Hematopoietic multipotent progenitor cell treated with erythropoietin and hydrocortisone succinate and interleukin-3 and kit ligand, for 15 days (in vitro differentiated cells): ENCODE measurements at regions not wholly inside any gene's neighbourhood (a gene's known extent, or its start where the extent isn't known, plus 50 kb on each side); places are given as distances from the start of the nearest gene placed in this dataset.

ENCODE experiments used
- DNase-seq: peaks from one replicate; pipeline ENCODE4 v3.0.0-alpha.2; 2015; ENCODE audit warnings: low spot score

DNA sequence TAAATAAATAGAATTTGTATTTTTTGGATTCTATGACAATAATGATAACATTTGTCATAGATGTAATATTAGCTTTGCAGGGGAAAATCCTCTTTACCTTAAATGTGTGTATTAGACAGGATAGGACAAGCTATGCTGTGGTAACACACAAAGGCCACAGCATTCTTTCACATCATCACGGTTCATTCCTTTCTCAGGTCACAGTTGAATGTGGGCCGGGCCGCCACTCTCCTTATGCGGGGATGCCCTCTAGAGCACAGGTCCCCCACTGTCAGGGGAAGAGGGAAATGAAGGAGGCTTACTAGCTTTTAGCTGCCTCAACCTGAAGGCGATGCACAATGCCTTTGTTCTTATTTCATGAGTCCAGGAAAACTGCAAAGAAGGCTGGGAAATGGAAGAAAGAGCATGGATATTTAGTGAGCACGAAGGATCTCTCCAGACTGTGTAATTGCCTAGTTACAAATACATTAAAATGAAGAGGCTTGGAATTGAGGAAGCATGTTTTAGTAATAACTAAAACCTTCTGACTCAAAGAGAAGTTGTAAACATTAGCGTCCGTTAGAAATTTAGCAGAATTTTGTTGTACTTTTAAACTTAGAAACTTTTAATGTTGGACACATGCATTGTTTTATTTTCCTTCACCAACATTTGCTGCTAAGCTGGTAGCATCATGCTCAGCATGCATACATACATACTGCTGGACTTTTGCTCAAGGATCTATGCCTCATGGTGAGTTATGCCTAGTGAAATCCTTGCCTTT is 248.9 kb upstream of the FOXQ1 start:
- DNase-seq: no peak

DNA sequence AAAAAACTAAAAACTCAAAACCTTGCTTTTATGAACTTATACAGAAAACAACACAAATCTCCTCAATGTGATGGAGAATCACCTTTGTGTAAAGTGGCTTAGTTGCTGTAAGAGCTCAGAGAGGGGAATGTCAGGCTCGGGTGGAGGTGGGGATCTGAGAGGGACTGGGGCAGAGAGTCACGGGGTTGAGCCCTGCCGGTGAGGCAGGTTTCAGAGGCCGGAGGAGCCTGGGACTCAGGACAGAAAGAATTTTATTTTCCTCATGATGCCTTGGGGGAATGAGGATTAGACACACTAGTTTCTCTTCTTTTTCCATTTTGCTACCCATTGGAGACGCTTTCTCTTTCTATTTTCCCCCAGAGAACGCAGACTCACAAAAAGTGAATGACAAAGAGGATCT is 252.3 kb upstream of the FOXQ1 start:
- DNase-seq: no peak

DNA sequence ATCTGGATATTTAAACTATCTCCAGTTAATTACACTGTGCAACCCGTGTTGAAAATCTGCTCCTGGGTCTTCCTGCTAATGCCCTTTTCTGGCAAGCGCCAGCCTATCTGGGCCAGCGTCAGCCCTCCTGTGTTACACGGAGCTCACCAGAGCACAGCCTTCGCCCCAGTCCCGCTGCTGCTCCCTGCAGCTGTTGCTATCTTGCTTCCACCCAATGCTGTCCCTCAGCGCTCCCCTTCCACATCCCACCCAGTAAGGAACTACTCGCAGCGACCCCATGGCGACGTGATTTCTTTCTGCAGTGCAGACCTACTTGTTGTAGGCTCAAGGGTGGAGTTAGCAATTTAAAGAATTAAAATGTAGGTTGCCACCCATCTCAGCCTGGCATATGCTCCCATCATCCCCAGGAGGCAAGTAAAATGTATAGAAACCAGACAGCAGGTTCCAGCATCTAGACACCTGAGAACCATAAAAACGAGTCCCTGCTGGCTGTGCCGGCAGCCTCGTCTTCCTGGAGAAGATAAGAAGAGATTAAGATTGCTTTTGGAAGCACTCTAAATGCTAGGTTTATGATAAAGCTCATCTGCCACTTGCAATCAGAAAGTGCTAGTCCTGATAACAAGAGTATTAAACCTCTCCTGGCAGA is 254.3 kb upstream of the FOXQ1 start:
- no peak for DNase-seq

DNA sequence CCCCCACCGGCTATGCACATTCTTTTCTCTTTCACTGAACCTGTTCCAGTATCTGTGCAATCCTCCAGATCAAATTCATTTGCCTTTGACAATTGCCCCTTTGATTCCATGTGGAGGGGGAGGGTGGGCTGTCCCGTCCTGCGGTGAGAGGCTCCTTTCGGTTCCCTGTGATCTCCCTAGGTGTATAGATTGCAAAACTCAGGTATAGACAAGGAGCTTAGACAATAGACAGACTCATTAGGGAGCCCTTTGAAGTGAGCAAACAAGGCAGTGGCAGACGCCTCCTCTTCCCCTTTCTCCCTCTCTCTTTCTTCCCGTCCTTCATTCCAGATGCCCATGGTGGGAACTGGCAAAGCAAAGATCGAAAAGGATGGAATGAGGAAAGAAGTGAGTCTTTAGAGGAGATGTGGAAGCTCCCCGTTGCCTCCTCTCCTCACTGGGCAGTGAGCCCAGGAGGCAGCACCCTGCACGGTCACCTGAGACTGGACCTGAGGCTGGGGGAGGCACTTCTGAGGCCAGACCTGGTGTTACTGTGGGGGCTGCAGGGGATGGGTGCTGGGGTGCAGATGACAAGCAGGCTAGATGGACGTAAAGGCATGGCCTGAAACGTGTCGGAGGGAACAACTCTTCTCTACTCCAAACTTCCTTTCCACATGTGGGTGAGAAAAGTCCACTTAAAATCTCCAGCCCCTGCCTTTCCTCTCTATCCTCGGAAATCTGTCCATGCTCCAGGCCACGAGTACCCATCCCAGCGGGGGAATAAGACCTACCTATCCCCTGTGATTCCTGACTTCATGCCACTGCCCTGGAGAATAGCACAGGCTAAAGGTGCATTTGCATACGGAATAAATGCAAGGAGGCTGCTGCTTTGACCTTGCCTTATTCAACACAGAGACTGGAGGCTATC is 256.6 kb upstream of the FOXQ1 start:
- DNase-seq: no peak

DNA sequence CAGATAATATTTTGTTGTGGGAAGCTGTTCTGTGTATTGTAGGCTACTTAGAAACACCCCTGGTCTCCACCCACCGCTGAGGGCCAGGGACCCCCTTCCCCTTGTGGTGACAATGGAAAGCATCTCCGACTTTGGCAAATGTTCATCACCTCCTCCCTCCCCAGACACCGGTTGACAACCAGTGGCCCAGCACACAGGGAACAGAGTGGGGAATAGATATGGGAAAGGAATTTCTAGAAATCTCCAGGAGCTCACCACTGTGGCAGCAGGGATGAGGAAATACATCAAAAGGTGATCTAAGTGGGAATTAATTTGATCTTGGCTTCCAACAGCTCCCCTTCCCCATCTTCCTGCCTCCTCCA is 257.3 kb upstream of the FOXQ1 start:
- DNase-seq: no peak

DNA sequence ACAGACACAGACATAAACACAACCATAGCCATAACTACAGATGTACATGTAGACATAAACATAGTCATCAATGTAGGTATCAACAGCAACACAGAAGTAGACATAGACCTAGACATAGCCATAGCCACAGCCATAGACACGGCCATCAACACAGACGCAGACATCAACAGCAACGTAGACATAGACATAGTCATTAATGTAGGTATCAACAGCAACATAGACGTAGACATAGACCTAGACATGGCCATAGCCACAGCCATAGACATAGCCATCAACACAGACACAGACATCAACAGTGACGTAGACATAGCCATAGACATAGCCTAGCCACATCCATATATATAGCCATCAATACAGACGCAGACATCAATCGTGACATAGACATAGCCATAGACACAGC is 258.3 kb upstream of the FOXQ1 start:
- no peak for DNase-seq

DNA sequence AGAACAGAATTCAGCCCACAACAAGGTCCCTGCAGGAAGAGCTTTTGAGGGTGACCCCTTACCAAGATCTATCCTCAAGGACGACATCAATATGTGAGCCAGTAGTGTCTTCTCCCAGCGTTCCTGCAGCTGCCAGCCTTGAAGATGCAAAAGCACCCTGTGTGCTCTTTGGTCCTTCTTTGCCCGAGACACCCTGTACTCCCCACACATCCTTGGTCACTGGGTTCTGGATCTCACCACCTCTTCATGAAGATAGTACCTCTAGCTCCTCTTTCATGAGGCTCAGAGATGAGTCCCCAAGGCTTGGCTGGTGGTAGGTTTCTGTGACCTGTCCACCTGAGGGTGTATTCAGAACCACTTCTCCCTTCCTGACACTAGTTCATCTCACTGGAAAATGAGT is 259.6 kb upstream of the FOXQ1 start:
- DNase-seq: no peak

DNA sequence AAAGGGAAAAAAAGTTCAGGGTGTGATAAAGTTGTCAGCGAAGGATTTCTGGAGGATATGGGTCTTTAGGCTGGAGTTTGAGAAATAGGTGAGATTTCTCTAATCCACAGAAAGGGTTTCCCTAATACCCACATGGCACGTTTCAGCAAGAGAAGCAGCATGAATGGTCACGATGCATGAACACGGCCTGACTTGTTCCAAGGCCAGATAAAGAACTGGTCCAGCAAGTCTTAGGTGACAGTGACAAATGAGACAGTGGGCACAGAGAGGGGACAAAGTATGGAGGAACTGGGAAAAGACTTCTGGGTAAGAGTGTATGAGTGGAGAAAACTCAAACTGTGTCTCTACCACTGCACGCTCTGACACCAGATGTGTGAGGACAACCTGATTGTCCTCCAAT is 262.0 kb upstream of the FOXQ1 start:
- no peak for DNase-seq

DNA sequence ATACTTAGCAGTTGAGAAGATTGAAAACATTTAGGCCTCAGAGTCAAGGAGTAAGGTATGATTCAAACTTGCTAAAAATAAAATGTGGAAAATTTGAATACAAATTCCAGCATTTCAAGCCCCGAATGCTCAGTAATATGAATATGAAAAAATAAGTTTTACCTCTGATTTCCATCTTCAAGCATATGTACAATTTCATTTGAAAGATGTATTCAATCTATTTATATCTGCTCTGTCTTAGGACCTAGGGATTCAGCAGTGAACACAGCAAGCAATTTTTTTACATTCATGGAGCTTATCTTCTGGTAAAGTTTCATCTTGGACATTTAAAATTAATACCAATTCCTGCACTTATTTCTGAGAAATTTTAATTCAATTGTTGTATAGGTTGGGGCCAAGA is 262.7 kb upstream of the FOXQ1 start:
- no peak for DNase-seq

DNA sequence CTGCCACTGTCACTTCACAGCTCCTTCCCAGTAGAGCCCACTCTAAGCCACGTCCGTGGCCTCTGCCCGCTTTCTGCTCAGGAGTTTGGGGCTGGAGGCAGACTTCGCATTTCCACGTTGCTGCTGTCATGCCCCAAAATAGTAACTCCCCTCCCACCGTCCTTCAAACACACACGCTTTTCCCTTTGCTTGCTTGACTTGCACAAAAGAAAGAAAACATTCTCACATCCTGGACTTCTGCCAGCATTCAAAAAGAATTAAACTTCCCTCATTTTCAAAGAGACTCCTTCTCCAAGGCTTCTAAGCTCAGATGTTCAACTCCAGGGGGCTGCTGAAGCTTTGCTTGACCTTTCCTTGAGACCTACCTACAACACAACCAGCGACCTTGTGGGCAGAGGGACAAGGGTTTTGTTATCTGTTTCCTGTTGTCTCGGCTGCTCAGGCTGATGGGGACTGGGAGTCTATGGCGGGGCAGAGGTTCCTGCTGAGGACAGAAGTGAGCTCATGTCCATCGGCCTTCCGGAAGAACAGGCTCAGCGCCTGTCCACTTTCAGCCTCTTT is 263.8 kb upstream of the FOXQ1 start:
- no peak for DNase-seq

DNA sequence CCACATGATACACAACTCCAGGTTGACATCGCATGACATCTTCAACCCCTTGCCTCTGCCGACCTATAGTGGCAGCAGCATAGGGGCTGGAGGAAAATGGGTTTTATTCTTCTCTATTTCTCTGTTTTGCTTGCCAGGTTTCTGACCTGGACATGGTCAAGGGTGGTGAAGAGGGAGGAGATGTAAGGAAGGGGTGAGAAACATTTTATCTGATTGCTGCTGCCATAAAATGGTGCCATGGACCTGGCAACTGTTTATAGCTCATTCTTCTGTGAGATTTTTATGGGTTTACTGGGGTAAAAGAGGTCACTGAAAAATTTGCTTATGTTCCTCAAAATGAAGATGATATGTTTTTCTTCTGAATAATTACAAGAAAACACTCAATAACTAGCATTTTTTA is 266.7 kb upstream of the FOXQ1 start:
- no peak for DNase-seq

DNA sequence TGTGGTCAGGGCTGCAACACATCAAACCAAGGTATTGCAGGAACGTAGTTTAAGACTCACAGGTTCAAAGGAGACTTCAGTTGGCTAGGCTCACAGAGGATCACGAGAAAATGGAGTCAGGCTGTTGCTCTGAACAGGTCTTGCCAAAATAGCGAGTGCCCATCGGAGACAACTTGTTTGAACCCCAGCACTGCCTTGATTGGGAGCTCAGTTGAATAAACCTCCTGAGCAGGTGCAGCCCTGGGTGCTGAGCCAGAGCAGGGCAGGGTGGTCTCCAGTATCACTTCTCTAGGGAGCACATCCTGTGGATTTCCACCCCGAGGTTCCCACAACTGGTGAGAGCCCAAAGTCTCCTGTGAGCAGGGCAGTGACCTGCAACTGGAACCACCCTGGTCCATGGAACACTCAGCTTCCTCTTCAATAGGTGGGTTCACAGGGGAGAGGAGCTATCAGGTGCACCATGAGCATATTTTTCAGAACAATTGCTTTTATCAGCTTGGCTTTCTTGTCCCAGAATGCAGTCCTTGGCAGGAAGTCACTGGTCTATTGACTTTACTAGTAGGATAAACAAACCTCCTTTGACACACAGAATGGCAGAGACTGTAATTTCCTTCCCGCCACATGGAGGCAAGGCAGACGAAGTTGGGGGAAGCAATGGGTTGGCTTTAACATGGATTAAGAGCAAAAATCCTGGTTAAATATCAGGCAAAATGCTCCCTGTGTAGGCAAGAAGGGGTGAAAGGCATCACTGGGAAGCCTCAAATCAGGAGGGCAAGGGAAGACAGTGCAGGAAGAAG is 267.7 kb upstream of the FOXQ1 start:
- no peak for DNase-seq

DNA sequence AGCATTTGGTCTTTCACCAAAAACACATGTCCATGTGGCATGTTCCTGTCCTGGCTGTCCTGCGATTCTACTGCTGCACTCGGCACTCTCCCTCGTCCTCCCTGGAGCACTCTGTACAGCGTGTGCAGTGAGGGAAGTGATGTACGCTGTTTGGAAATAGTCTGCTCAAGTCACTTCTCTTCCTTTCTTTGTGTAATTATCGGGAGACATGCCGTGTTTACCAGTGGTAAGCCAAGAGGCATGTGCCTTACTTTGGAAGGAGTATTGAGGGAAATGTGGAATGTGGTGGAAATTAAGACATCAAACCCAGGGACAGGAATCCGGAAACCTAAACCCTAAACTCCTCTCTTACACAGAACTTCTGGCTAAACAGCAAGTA is 268.5 kb upstream of the FOXQ1 start:
- no peak for DNase-seq

DNA sequence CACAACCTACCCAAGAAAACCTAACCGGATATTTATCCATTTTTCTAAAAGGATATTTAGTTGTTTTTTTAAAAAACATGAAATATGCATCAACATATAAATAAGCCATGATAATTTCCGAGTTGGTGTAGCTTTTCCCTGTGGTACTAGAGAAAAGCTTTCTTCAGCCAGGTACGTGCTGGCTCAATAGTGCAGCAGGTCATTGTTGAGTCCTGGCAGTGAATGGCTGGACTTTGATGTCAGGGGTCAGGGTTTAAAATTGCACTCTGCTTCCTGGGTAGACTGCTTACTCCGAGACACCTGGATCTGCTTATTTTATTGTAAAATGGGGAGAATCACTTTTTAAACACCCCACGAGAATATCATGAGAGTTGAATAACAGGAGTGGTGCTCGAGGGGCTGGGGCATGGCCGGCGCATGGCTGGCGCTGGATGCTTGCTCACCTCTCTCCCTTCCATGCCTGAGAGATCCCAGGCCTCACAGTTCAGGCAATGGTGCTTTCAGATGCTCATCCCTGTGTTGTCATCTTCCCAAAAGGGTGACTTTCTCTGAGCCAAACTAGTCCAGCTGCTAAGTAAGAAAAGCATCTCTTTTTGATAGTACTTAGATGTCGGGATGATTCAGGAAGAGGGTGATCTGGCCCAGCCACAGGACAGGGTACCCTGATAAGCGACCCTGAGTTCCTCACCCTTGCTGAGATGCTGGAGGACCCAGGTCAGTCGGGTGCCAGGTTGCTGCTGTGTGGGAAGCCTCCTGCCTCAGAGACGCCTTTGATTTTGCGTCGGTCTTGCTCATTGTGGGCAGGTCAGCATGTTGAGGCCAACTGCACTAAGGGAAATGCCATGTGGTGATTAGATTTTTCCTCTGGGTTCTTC is 269.1 kb upstream of the FOXQ1 start:
- DNase-seq: no peak

DNA sequence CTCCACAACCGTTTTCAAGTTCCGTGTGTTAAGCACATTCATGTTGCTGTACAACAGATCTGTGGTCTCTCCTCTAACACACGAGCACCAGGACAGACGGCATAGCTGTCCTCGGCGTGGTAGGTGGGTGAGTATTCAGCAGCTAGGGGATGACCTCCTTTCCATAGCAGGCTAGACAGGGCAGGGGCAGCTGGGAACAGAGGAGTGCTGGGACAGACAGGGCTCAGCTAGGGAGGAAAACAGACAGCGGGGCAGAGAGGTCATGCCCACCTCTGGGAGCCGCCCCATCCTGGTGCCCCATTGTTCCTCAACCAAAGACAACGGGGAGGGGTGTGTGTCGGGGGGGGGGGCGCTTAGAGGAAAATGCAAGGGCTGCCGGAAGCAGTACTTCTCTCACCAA is 271.5 kb upstream of the FOXQ1 start:
- no peak for DNase-seq

DNA sequence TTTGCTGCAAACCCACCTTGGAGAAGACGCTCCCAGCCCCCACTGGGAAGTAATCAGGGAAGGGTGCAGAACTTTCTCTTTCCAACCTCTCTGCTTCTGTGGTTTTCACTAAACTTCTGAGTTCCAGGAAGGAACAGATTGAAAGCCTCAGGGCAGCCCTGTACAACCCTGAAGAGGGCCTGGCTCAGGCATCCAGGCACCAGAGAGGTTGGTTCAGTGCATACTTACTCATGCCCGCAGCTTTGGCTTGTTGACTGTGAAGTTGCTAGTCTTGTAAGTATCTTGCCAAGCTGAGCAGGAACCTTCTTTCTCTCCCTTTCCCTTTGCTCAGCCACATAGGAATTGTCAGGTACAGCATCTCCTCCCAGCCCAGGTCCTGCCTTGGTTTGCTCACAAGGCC is 272.2 kb upstream of the FOXQ1 start:
- no peak for DNase-seq

DNA sequence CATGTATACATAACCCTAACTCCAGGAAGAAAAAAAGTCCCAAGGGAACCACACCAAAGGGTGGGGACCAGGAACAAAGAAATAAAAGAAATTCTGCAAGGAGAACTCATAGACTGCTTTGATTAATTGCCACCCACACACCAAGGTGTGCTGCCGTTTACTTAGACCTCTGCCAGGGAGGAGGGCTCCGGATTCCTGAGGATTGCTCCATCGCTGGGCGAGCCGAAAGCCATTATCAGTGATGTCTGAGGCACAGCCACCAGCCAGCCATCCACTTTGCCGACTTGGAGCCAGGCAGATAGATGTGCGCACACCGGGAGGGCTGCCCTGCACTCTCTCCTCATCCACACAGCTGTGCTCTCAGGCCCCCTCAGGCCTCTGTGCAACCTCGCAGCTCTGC is 272.7 kb upstream of the FOXQ1 start:
- DNase-seq: no peak

DNA sequence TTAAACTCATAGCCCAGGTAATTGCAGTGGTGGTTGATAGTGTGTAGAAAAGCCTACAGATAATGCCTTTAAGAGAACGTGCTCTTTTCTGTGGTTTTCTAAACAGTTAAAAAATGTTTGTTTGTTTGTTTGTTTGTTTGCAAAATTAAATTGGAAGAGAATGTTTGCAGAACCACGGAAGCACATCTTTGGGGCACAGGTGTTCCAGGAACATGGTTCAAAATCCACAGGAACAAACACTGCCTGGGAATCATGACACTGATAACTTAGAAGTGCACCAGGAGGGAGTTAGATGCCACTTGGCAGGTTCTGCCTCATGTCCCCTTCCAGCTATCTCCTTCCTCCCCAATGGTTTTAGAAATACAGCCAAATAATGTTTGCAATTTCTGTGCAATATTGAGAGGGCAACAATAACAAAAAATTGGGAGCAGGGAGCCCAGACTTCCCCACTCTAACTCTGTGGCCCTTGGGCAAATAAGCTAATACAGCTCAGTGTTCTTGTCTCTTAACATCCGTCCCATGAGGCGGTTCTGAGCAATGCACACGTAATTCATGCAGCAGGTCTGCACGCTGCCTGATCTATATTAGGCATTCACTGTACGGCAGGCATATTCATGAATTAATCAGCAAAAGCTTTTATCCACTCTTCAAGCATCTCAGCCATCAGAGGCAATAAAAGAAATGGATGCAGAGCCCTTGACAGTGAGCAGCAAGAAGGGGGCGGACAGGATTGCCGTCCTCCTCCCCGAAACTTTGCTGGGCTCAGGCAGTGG is 274.3 kb upstream of the FOXQ1 start:
- DNase-seq: no peak

DNA sequence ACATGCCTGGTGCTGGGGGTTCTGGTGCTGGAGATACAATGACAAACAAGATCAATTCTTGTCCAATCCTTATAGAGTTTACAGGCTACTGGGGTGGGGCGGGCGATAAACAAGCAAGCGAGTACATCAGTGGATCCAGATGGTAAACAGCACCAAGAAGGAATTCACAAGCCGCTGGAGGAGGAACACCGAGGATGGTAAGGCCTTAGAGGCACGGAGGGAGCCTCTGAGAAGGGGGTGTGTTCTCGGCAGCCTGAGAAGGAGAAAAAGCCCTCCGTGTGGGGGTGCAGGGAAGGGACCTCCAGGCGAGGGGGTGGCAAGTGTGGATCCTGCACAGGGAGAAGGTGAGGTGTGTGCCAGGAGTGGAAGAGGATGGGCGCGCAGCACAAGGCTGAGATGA is 276.5 kb upstream of the FOXQ1 start:
- no peak for DNase-seq

DNA sequence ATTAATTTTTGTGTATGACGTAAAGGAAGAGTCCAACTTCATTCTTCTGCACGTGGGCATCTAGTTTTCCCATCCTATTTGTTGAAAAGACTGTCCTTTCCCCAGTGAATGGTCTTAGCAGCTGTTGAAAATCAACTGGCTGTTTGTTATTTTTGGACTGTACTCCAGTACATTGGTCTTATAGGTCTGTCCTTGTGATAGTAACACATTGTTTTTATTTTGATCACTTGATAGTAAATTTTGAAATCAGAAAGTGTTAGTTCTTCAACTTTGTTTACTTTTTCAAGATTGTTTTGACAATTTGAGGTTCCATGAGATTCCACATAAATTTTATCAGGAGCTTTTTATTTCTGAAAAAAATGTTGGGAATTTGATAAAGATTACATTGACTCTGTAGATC is 280.2 kb upstream of the FOXQ1 start:
- no peak for DNase-seq
